HG02973 (cell line): ENCODE measurements at regions not wholly inside any gene's neighbourhood (a gene's known extent, or its start where the extent isn't known, plus 50 kb on each side); places are given as distances from the start of the nearest gene placed in this dataset.

Source experiments
- ATAC-seq: cut with Tn5 transposase; IDR thresholded peaks from one replicate; pipeline ENCODE4 v1.9.1; 2021; ENCODE audit warnings: moderate library complexity; ENCODE audit not compliant: unreplicated experiment

DNA sequence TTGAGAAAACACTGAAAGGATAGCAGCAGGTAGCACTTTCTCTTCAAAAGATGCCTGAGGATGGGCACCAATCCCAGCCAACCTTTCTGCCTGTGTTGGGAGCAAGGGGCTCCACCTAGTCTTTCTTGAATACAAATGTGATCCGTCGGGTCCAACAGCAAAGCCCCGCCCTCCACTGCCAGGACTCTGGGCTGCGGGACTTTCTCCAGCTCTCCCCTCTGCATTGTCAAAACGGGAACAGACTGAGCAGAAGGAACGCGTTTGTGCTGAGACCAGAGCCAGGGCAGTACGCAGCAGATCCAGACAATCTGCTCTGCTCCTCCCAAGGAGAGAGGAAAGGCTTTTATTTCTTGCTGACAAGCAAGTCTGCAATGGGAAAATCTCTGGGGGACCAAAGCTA is 139.7 kb downstream of the SEC61B start:
- ATAC-seq = no peak

DNA sequence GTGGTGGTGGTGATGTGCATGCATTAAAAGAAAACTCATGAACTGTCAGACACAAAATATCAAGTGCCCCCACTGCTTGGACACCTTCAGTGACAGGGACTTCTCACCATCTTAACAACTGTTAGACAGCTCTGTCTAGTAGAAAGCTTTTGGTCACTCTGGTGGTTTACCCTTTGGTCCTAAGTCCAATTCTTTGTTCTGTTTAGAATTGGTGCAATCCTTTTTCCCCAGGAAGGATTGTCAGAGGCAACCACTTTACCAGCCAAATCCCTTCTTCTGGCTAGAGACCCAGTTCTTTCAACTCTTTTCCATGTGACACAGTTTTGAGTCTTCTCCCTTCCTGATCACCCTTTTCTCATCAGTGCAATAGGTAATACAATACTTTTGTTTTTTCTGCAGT is 140.2 kb downstream of the SEC61B start:
- ATAC-seq = no peak

DNA sequence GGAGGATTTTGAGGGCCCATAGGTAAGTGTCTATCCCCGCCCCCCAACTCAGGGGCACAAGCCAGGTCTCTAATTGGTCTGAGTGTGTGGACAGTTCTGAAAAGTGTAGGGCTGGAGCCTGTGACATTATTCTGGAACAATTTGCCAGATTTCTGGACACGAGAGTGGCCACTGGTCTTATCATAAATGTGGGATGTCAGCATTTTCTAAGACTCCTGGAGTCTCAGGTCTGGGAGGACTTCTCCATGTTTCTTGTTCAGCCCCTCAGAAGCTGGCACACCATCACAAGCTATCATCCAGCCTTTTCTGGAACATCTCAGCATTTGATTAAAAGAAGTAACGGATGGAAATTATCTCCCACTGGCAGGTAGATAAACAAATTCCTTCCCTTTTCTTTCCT is 141.4 kb downstream of the SEC61B start:
- no peak for ATAC-seq

GRCh38 chr9:99365233-99365980 is 143.3 kb downstream of the SEC61B start:
- ATAC-seq = no peak

DNA sequence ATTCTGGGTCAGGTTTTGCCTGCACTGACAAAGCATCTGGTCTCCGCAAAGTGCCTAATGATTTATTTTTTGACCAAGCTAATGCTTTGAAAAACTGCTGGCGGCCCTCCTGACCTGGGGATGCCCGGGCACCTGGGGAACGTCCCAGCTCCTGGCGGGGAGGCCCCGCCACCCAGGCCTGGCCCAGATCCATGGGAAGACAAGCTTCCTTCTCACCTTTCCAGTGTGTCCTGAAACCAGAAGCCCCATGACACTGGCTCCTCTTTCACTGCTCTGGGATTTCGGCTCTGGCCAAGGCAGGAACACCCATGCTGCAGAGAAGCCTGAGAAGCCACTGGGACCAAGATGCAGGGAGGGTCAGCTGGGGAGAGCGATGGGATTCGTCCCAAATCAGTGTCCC is 144.1 kb downstream of the SEC61B start:
- ATAC-seq = no peak

- no peak for ATAC-seq
Measured at GRCh38 chr9:99366621-99367020, 144.5 kb downstream of the SEC61B start.

DNA sequence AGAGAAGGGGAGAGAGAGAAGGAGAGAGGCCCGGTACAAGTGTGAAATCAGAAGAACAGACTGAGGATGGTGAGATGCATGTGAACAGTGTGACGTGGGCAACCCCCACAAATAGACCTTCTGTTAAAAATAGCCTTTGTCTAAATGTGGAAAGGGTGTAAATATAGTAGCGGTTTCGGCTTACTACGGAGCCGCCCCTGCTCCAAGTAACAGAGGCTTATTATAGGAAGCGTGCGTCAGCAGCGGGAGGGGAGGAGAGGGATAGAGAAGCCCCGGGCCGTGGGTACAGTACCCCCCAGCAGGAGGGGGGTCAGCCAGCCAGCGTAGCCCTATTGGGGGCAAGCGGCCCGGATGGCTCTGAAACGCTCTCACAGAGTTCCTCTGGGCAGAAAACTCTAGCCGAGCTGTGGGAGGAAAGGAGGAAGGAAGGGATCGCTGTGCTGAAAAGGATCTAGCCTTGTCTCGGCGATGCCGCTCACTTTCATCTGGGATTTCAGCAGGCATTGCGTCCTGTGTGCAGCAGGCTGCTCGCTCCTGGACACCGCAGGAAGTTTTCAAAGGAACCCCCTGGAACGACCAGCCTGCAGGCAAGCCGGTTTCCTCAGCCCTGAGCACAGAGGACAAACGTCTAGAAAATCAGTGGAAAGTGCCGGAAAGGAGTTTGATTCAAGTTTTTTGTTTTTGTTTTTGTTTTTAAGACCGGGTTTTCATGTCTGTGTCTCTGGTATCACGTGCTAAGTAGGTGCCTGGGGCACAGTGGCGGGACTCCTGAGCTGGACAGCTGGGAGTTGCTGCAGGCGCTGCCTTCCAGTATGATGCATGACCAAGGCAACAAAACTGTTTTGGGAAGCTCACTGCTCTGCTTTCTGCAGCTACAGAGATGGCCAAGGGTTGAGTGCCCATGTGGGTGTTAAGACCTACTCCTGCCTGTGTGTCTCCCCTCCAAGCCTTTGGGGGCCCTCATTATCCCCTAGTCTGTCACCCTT is 146.6 kb downstream of the SEC61B start:
- no peak for ATAC-seq

DNA sequence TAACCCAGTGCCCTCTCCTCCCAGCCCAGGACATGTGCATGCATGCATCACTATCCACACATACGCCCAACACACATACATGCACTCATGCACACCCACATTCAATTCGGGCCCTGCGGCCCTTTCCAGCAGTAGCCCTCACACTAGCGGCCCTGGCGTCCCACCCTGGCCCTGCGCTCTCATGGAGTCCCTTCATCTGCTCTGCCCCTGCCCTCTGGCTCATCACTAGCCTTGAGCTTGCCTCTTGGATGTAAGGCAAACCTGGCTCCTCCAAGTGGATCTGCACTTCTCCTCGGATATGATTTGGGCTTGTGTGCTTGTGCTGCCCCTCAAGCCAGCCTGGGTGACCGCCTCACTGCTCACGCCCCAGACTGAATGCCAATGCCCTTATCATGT is 147.2 kb downstream of the SEC61B start:
- no peak for ATAC-seq

- no peak for ATAC-seq
Measured at GRCh38 chr9:99370376-99370775, 148.3 kb downstream of the SEC61B start.

GRCh38 chr9:99371376-99371775 is 149.3 kb downstream of the SEC61B start:
- no peak for ATAC-seq

DNA sequence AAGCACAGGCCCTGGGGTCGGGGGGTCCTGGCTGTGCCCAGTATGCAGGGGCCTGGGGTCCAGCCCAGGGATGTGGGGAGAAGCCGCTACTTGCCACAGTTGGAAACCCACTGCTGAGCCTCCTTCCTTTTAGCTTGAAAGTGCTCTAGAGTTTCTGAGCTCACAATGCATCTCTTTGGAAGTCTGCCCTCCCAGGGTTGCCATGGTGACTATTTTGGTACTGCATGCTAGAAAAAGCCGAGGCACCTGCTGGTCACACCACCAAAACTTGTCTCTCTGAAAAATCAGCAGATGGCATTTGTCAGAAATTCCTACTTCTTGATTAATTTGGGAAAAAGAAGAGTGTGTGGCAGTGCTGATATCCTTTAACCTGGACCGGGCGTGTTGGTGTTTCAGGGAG is 151.8 kb downstream of the SEC61B start:
- no peak for ATAC-seq

- ATAC-seq = no peak
Measured at GRCh38 chr9:99374793-99375192, 152.7 kb downstream of the SEC61B start.

- no peak for ATAC-seq
Measured at GRCh38 chr9:99375481-99375880, 153.4 kb downstream of the SEC61B start.

DNA sequence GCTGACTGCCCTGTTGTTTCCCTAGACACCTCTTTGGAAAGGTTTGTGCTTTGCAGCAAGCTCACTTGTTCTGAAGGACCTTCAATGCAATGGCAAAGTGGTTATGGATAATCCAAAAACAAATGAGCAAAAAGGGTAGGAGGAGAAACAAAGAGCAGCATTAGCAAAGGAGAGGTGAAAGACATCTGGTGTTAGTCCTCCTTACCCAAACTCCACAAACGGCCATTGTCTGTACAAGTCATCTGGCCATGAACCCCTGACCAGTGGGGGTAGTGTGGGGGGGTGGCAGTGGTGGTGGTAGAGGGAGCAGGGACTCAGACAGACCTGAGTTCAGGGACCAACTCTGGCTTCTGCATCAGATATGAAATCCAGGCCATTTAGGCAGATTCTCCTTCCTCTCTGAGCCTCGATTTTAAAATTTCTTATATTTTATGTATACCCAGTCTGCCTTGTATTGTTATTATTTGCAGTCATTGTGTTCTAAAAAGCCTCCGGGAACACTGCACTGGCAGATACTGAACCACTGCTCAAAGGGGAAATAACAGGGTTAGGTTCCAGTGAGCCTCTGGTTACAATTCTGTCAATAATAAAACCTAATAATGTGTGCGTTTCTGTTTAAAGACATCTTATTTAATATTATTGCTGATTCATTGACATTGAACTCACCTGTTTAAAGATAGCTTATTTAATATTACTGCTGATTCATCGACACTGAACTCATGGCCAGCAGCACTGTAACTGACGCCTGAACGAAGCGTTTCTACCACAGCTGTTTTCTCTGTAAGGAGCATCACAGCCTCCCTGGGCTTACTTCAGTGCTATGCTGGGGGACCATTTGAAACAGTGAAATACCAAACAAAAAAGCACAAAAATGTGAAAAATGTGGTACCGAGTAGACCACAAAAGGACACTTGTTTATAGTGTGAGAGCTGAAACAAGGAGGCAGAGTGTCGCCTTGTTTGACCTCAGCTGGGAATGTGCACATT is 156.0 kb downstream of the SEC61B start:
- ATAC-seq = no peak

DNA sequence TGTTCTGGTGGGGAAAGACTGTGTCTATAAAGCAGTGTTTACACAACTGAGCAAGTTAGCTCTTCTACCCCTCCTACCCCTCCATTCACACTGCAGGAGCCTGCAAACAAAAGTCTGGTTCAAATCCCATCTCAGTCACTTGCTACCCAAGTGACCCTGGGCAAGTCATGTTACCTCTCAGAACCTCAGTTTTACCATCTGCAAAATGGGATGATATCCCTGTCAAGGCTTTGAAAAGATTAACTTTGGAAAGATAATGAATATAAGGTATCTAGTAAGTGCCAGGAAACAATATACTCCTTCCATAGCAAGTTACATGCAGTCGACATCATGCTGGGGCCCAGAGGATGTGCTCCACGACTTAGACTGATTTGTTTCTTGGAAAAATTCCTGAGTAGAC is 161.5 kb downstream of the SEC61B start:
- ATAC-seq = no peak

DNA sequence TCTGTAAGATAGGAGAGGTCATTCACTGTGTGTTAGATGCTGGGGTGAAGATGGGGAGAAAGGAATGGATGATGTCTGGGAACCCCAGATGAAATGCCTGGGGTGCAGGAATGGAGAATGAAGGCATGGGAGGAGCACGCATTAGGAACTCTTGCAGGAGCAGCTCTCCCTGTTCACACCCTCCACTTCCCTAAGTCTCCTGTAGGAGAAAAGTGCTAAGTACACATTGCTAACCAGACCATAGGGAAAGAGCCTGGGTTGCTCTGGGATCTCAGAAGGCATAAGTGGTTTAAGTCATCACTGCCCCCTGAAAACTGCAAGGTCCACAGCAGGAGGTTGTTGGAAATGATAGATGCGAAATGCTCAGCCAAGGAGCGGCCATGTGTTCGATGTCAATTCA is 163.1 kb downstream of the SEC61B start:
- no peak for ATAC-seq

GRCh38 chr9:99385814-99386279 is 163.8 kb downstream of the SEC61B start:
- ATAC-seq = no peak

DNA sequence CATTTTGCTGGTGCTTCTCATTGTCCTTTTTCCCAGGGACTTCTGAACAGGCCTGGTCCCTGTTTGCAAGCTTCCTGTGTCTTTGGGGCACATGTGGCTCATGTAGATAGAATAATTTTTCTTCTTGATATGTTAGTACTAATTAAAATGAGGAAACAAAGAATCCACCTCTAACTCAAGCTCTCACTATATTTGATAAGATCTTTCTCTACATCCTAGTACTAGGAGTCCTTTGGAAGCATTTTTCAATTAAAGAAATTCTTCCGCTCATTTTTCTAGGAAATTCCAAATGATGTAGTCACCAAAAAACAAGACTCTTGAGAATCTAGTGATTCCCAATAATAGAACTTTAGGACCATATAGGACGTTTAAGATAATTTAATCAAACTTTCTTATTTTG is 165.3 kb downstream of the SEC61B start:
- ATAC-seq = no peak

- no peak for ATAC-seq
Measured at GRCh38 chr9:99389087-99390033, 167.3 kb downstream of the SEC61B start.
